ENCODE measurements at regions not wholly inside any gene's neighbourhood (a gene's known extent, or its start where the extent isn't known, plus 50 kb on each side); places are given as distances from the start of the nearest gene placed in this dataset.

GRCh38 chr4:11904846-11905739 lies 476.4 kb upstream of the HS3ST1 start:
- H3K4me3 ChIP-seq (ENCODE audit: low read length in 2 of 2): no peak overlapping the region
- no peaks in the 10 kb centered on the region for H3K36me3 ChIP-seq (ENCODE audit: control insufficient read depth in 2 of 2, insufficient read depth in 2 of 2, low read length in 2 of 2)
- no peaks in the 10 kb centered on the region for H3K9me3 ChIP-seq (ENCODE audit: control insufficient read depth in 2 of 2, low read length in 2 of 2)
- H3K27ac ChIP-seq (ENCODE audit: low read depth in 2 of 2, low read length in 2 of 2): no peak overlapping the region
- no peak overlapping the region for H3K9ac ChIP-seq (ENCODE audit: low read depth in 1 of 2, low read length in 2 of 2)
- H3K27me3 ChIP-seq (ENCODE audit: control insufficient read depth in 2 of 2, insufficient read depth in 2 of 2, low read length in 2 of 2): no peaks in the 10 kb centered on the region
- H3K4me1 ChIP-seq (ENCODE audit: control insufficient read depth in 2 of 2, insufficient read depth in 2 of 2, low read length in 2 of 2): peaks cover 4 to 8% of the 10 kb centered on the region in 2 donors

GRCh38 chr4:11904117-11904535 lies 475.4 kb upstream of the HS3ST1 start:
- H3K36me3 ChIP-seq (ENCODE audit: control insufficient read depth in 2 of 2, insufficient read depth in 2 of 2, low read length in 2 of 2): no peaks in the 10 kb centered on the region
- no peaks in the 10 kb centered on the region for H3K27me3 ChIP-seq (ENCODE audit: control insufficient read depth in 2 of 2, insufficient read depth in 2 of 2, low read length in 2 of 2)
- no peak overlapping the region for H3K9ac ChIP-seq (ENCODE audit: low read depth in 1 of 2, low read length in 2 of 2)
- no peak overlapping the region for H3K4me3 ChIP-seq (ENCODE audit: low read length in 2 of 2)
- peaks cover 4 to 11% of the 10 kb centered on the region in 2 donors for H3K4me1 ChIP-seq (ENCODE audit: control insufficient read depth in 2 of 2, insufficient read depth in 2 of 2, low read length in 2 of 2)
- H3K27ac ChIP-seq (ENCODE audit: low read depth in 2 of 2, low read length in 2 of 2): no peak overlapping the region
- H3K9me3 ChIP-seq (ENCODE audit: control insufficient read depth in 2 of 2, low read length in 2 of 2): no peaks in the 10 kb centered on the region

- H3K36me3 ChIP-seq (ENCODE audit: control insufficient read depth in 2 of 2, insufficient read depth in 2 of 2, low read length in 2 of 2): no peaks in the 10 kb centered on the region
- H3K4me1 ChIP-seq (ENCODE audit: control insufficient read depth in 2 of 2, insufficient read depth in 2 of 2, low read length in 2 of 2): peaks cover 4 to 11% of the 10 kb centered on the region in 2 donors
- H3K4me3 ChIP-seq (ENCODE audit: low read length in 2 of 2): no peak overlapping the region
- no peaks in the 10 kb centered on the region for H3K9me3 ChIP-seq (ENCODE audit: control insufficient read depth in 2 of 2, low read length in 2 of 2)
- no peak overlapping the region for H3K27ac ChIP-seq (ENCODE audit: low read depth in 2 of 2, low read length in 2 of 2)
- H3K27me3 ChIP-seq (ENCODE audit: control insufficient read depth in 2 of 2, insufficient read depth in 2 of 2, low read length in 2 of 2): no peaks in the 10 kb centered on the region
- no peak overlapping the region for H3K9ac ChIP-seq (ENCODE audit: low read depth in 1 of 2, low read length in 2 of 2)
These were observed 472.4 kb upstream of the HS3ST1 start for GRCh38 chr4:11901089-11901488.

- no peak overlapping the region for H3K9ac ChIP-seq (ENCODE audit: low read depth in 1 of 2, low read length in 2 of 2)
- peak overlapping the region in 1 of 2 donors; percentile 20 for H3K27ac ChIP-seq (ENCODE audit: low read depth in 2 of 2, low read length in 2 of 2)
- H3K36me3 ChIP-seq (ENCODE audit: control insufficient read depth in 2 of 2, insufficient read depth in 2 of 2, low read length in 2 of 2): no peaks in the 10 kb centered on the region
- peak overlapping the region in 1 of 2 donors; percentile 46 for H3K4me3 ChIP-seq (ENCODE audit: low read length in 2 of 2)
- H3K9me3 ChIP-seq (ENCODE audit: control insufficient read depth in 2 of 2, low read length in 2 of 2): no peaks in the 10 kb centered on the region
- peaks cover 4 to 11% of the 10 kb centered on the region in 2 donors for H3K4me1 ChIP-seq (ENCODE audit: control insufficient read depth in 2 of 2, insufficient read depth in 2 of 2, low read length in 2 of 2)
- no peaks in the 10 kb centered on the region for H3K27me3 ChIP-seq (ENCODE audit: control insufficient read depth in 2 of 2, insufficient read depth in 2 of 2, low read length in 2 of 2)
These were observed 471.7 kb upstream of the HS3ST1 start for GRCh38 chr4:11900359-11900758.

GRCh38 chr4:11898796-11899195 lies 470.1 kb upstream of the HS3ST1 start:
- Histone ChIP-seq H3K9ac (ENCODE audit: low read depth in 1 of 2, low read length in 2 of 2) (no peak overlapping the region), H3K36me3 (ENCODE audit: control insufficient read depth in 2 of 2, insufficient read depth in 2 of 2, low read length in 2 of 2) (no peaks in the 10 kb centered on the region), H3K27ac (ENCODE audit: low read depth in 2 of 2, low read length in 2 of 2) (no peak overlapping the region), H3K9me3 (ENCODE audit: control insufficient read depth in 2 of 2, low read length in 2 of 2) (no peaks in the 10 kb centered on the region), H3K4me3 (ENCODE audit: low read length in 2 of 2) (no peak overlapping the region), H3K4me1 (ENCODE audit: control insufficient read depth in 2 of 2, insufficient read depth in 2 of 2, low read length in 2 of 2) (peaks cover 4 to 11% of the 10 kb centered on the region in 2 donors), H3K27me3 (ENCODE audit: control insufficient read depth in 2 of 2, insufficient read depth in 2 of 2, low read length in 2 of 2) (no peaks in the 10 kb centered on the region)

- no peak overlapping the region for H3K9ac ChIP-seq (ENCODE audit: low read depth in 1 of 2, low read length in 2 of 2)
- peaks cover 0 to 8% of the 10 kb centered on the region in 2 donors for H3K4me1 ChIP-seq (ENCODE audit: control insufficient read depth in 2 of 2, insufficient read depth in 2 of 2, low read length in 2 of 2)
- no peaks in the 10 kb centered on the region for H3K9me3 ChIP-seq (ENCODE audit: control insufficient read depth in 2 of 2, low read length in 2 of 2)
- no peaks in the 10 kb centered on the region for H3K36me3 ChIP-seq (ENCODE audit: control insufficient read depth in 2 of 2, insufficient read depth in 2 of 2, low read length in 2 of 2)
- no peaks in the 10 kb centered on the region for H3K27me3 ChIP-seq (ENCODE audit: control insufficient read depth in 2 of 2, insufficient read depth in 2 of 2, low read length in 2 of 2)
- no peak overlapping the region for H3K4me3 ChIP-seq (ENCODE audit: low read length in 2 of 2)
- H3K27ac ChIP-seq (ENCODE audit: low read depth in 2 of 2, low read length in 2 of 2): no peak overlapping the region
These were observed 467.1 kb upstream of the HS3ST1 start for GRCh38 chr4:11895766-11896165.

GRCh38 chr4:11894977-11895376 lies 466.3 kb upstream of the HS3ST1 start:
- Histone ChIP-seq H3K4me1 (ENCODE audit: control insufficient read depth in 2 of 2, insufficient read depth in 2 of 2, low read length in 2 of 2) (peaks cover 0 to 2% of the 10 kb centered on the region in 2 donors), H3K4me3 (ENCODE audit: low read length in 2 of 2) (no peak overlapping the region), H3K27me3 (ENCODE audit: control insufficient read depth in 2 of 2, insufficient read depth in 2 of 2, low read length in 2 of 2) (no peaks in the 10 kb centered on the region), H3K27ac (ENCODE audit: low read depth in 2 of 2, low read length in 2 of 2) (no peak overlapping the region), H3K36me3 (ENCODE audit: control insufficient read depth in 2 of 2, insufficient read depth in 2 of 2, low read length in 2 of 2) (no peaks in the 10 kb centered on the region), H3K9me3 (ENCODE audit: control insufficient read depth in 2 of 2, low read length in 2 of 2) (no peaks in the 10 kb centered on the region), H3K9ac (ENCODE audit: low read depth in 1 of 2, low read length in 2 of 2) (no peak overlapping the region)

- Histone ChIP-seq H3K36me3 (ENCODE audit: control insufficient read depth in 2 of 2, insufficient read depth in 2 of 2, low read length in 2 of 2) (no peaks in the 10 kb centered on the region), H3K4me1 (ENCODE audit: control insufficient read depth in 2 of 2, insufficient read depth in 2 of 2, low read length in 2 of 2) (no peaks in the 10 kb centered on the region), H3K9ac (ENCODE audit: low read depth in 1 of 2, low read length in 2 of 2) (no peak overlapping the region)
These were observed 465.5 kb upstream of the HS3ST1 start for GRCh38 chr4:11894221-11894620.

GRCh38 chr4:11889099-11889498 lies 460.4 kb upstream of the HS3ST1 start:
- Histone ChIP-seq H3K4me3 (ENCODE audit: low read length in 2 of 2) (no peak overlapping the region), H3K36me3 (ENCODE audit: control insufficient read depth in 2 of 2, insufficient read depth in 2 of 2, low read length in 2 of 2) (no peaks in the 10 kb centered on the region), H3K9me3 (ENCODE audit: control insufficient read depth in 2 of 2, low read length in 2 of 2) (no peaks in the 10 kb centered on the region), H3K27ac (ENCODE audit: low read depth in 2 of 2, low read length in 2 of 2) (no peak overlapping the region), H3K4me1 (ENCODE audit: control insufficient read depth in 2 of 2, insufficient read depth in 2 of 2, low read length in 2 of 2) (no peaks in the 10 kb centered on the region), H3K9ac (ENCODE audit: low read depth in 1 of 2, low read length in 2 of 2) (no peak overlapping the region), H3K27me3 (ENCODE audit: control insufficient read depth in 2 of 2, insufficient read depth in 2 of 2, low read length in 2 of 2) (no peaks in the 10 kb centered on the region)

More at GRCh38 chr4:11894221-11894620, 465.5 kb upstream of the HS3ST1 start:
- Histone ChIP-seq H3K4me3 (ENCODE audit: low read length in 2 of 2) (no peak overlapping the region), H3K27me3 (ENCODE audit: control insufficient read depth in 2 of 2, insufficient read depth in 2 of 2, low read length in 2 of 2) (no peaks in the 10 kb centered on the region), H3K27ac (ENCODE audit: low read depth in 2 of 2, low read length in 2 of 2) (no peak overlapping the region), H3K9me3 (ENCODE audit: control insufficient read depth in 2 of 2, low read length in 2 of 2) (no peaks in the 10 kb centered on the region)

GRCh38 chr4:11881947-11882346 lies 453.3 kb upstream of the HS3ST1 start:
- H3K27ac ChIP-seq (ENCODE audit: low read depth in 2 of 2, low read length in 2 of 2): no peak overlapping the region
- no peaks in the 10 kb centered on the region for H3K27me3 ChIP-seq (ENCODE audit: control insufficient read depth in 2 of 2, insufficient read depth in 2 of 2, low read length in 2 of 2)
- H3K36me3 ChIP-seq (ENCODE audit: control insufficient read depth in 2 of 2, insufficient read depth in 2 of 2, low read length in 2 of 2): no peaks in the 10 kb centered on the region
- no peaks in the 10 kb centered on the region for H3K4me1 ChIP-seq (ENCODE audit: control insufficient read depth in 2 of 2, insufficient read depth in 2 of 2, low read length in 2 of 2)
- H3K4me3 ChIP-seq (ENCODE audit: low read length in 2 of 2): no peak overlapping the region
- no peaks in the 10 kb centered on the region for H3K9me3 ChIP-seq (ENCODE audit: control insufficient read depth in 2 of 2, low read length in 2 of 2)
- no peak overlapping the region for H3K9ac ChIP-seq (ENCODE audit: low read depth in 1 of 2, low read length in 2 of 2)
